A549 (cell line): ENCODE measurements at regions not wholly inside any gene's neighbourhood (a gene's known extent, or its start where the extent isn't known, plus 50 kb on each side); places are given as distances from the start of the nearest gene placed in this dataset.
A peak's percentile ranks its signal among the peaks of the same experiment; 100 is the strongest.

ENCODE experiments used
- ATAC-seq, 2 experiments: fragments of 200-7000 bp in 1 of 2; fragments of >200 bp in 1 of 2; cut with Nextera tagmentation in 1 of 2; cut with Tn5 transposase in 1 of 2; 3 replicates each; pipeline versions ENCODE4 v1.8.0 to v1.9.1; 2018 to 2020; ENCODE audit warnings: mild to moderate bottlenecking in 1 of 2, moderate library complexity in 1 of 2
- CTCF ChIA-PET: fragments of 300-600 bp; sonication (Branson Sonifier 250); formaldehyde crosslinking; extraction: SDS; loops from one replicate; lab custom pipeline; 2021; ENCODE audit warnings: antibody characterized with exemption, inconsistent platforms; lab: Yijun Ruan, JAX
- POLR2A ChIA-PET: fragments of 350-600 bp; formaldehyde crosslinking; extraction: SDS; loops from one replicate; lab custom pipeline; 2021; ENCODE audit warnings: antibody characterized with exemption, inconsistent platforms; lab: Yijun Ruan, JAX
- DNase-seq, 2 experiments: peaks; one replicate each; pipeline versions ENCODE4 v3.0.0 to v3.0.0-alpha.2; 2011 to 2016; ENCODE audit warnings: low read depth in 1 of 2, low spot score in 1 of 2
- FAIRE-seq: peaks from 2 replicates; lab custom pipeline; 2011; peaks lifted over from hg19 to GRCh38; lab: Jason Lieb, UNC
- H3K27ac ChIP-seq, 2 experiments: fragments of >200 bp; sonication (Bioruptor Twin); formaldehyde crosslinking; 3 replicates each; pipeline ENCODE4 v1.5.1; 2016 to 2017
- H3K4me1 ChIP-seq: fragments of >200 bp; sonication (Bioruptor Twin); formaldehyde crosslinking; 3 replicates; pipeline ENCODE4 v1.6.1; 2016
- H3K4me2 ChIP-seq: fragments of >200 bp; sonication (Bioruptor Twin); formaldehyde crosslinking; 3 replicates; pipeline ENCODE4 v1.6.1; 2016
- H3K4me3 ChIP-seq: fragments of >200 bp; sonication (Bioruptor Twin); formaldehyde crosslinking; 3 replicates; pipeline ENCODE4 v1.5.1; 2016
- H3K9me3 ChIP-seq: fragments of >200 bp; sonication (Bioruptor Twin); formaldehyde crosslinking; 3 replicates; pipeline ENCODE4 v1.6.1; 2016
- CBX8 ChIP-seq: fragments of 200-600 bp; sonication (generic); IDR thresholded peaks from 2 replicates; pipeline ENCODE4 v1.6.1; 2016
- CHD2 ChIP-seq: fragments of 150-350 bp; IDR thresholded peaks from 2 replicates; pipeline ENCODE4 v1.6.1; 2014; ENCODE audit warnings: low read length; ENCODE audit not compliant: partially characterized antibody
- FOXS1 ChIP-seq: fragments of 250-450 bp; sonication (Bioruptor Pico); IDR thresholded peaks from 2 replicates; pipeline ENCODE4 v1.5.0; 2020; ENCODE audit warnings: mild to moderate bottlenecking, moderate library complexity
- GATA3 ChIP-seq: IDR thresholded peaks from 2 replicates; pipeline ENCODE4 v1.6.1; 2012; ENCODE audit warnings: borderline replicate concordance
- HEYL ChIP-seq: fragments of 250-450 bp; sonication (Bioruptor Pico); IDR thresholded peaks from 2 replicates; pipeline ENCODE4 v1.8.0; 2021; ENCODE audit warnings: mild to moderate bottlenecking, moderate library complexity
- HOXB13 ChIP-seq: fragments of 250-450 bp; sonication (Bioruptor Pico); IDR thresholded peaks from 2 replicates; pipeline ENCODE4 v1.5.0; 2020; ENCODE audit warnings: low read depth, mild to moderate bottlenecking, moderate library complexity
- HOXB5 ChIP-seq: fragments of 250-450 bp; sonication (Bioruptor Pico); IDR thresholded peaks from 2 replicates; pipeline ENCODE4 v1.5.0; 2020; ENCODE audit warnings: mild to moderate bottlenecking, moderate library complexity
- KDM1A ChIP-seq: fragments of 200-600 bp; sonication (generic); IDR thresholded peaks from 2 replicates; pipeline ENCODE4 v1.6.1; 2016; ENCODE audit warnings: low read depth, mild to moderate bottlenecking
- MAFK ChIP-seq: fragments of 450-650 bp; IDR thresholded peaks from 2 replicates; pipeline ENCODE4 v1.6.1; 2014; ENCODE audit not compliant: partially characterized antibody
- MAZ ChIP-seq: fragments of 150-350 bp; IDR thresholded peaks from 2 replicates; pipeline ENCODE4 v1.6.1; 2014; ENCODE audit warnings: antibody characterized with exemption, low read depth, low read length, borderline replicate concordance
- MYC ChIP-seq: IDR thresholded peaks from 2 replicates; pipeline ENCODE4 v1.6.1; 2012; ENCODE audit warnings: mild to moderate bottlenecking, inconsistent platforms, low read length, improper control_type of control experiment, borderline replicate concordance
- NFE2L2 ChIP-seq: fragments of 150-350 bp; conservative IDR thresholded peaks from 2 replicates; pipeline ENCODE4 v1.6.1; 2014; ENCODE audit warnings: low read length
- PHF8 ChIP-seq: fragments of 200-600 bp; sonication (generic); IDR thresholded peaks from 2 replicates; pipeline ENCODE4 v1.6.1; 2016; ENCODE audit warnings: low read depth, mild to moderate bottlenecking, antibody characterized with exemption, moderate library complexity, borderline replicate concordance
- RAD21 ChIP-seq, 2 experiments: fragments of >200 bp in 1 of 2; sonication (Bioruptor Twin) in 1 of 2; formaldehyde crosslinking in 1 of 2; IDR thresholded peaks in 1 of 2; conservative IDR thresholded peaks in 1 of 2; 2 replicates in 1 of 2; 3 replicates in 1 of 2; pipeline ENCODE4 v1.6.1; 2012 to 2018; ENCODE audit warnings: inconsistent platforms in 1 of 2
- RCOR1 ChIP-seq: fragments of 150-350 bp; IDR thresholded peaks from 2 replicates; pipeline ENCODE4 v1.6.1; 2014; ENCODE audit warnings: antibody characterized with exemption, low read length, low read depth
- RFX5 ChIP-seq: fragments of 450-650 bp; IDR thresholded peaks from 2 replicates; pipeline ENCODE4 v1.7.1; 2014; ENCODE audit warnings: antibody characterized with exemption, mild to moderate bottlenecking, moderate library complexity
- SMC3 ChIP-seq: fragments of >200 bp; sonication (Bioruptor Twin); formaldehyde crosslinking; IDR thresholded peaks from 3 replicates; pipeline ENCODE4 v1.6.1; 2018; ENCODE audit warnings: inconsistent platforms
- ZFP36 ChIP-seq: fragments of 450-650 bp; IDR thresholded peaks from 2 replicates; pipeline ENCODE4 v1.6.1; 2014; ENCODE audit warnings: borderline replicate concordance; ENCODE audit not compliant: partially characterized antibody
- ZSCAN20 ChIP-seq: fragments of 250-450 bp; sonication (Bioruptor Pico); IDR thresholded peaks from 2 replicates; pipeline ENCODE4 v1.8.0; 2022; ENCODE audit warnings: mild to moderate bottlenecking, moderate library complexity
- WGBS: methylation state at CpG from one replicate; pipeline ENCODE4 v1.1.6; 2017; ENCODE audit errors: missing lambda C conversion rate; 5-methylcytosine and 5-hydroxymethylcytosine counted together
- TF ChIP-seq, protein P1 (sequence below): fragments of 250-450 bp; sonication (Bioruptor Pico); IDR thresholded peaks from 2 replicates; pipeline ENCODE4 v1.5.0; 2021; ENCODE audit warnings: mild to moderate bottlenecking, moderate library complexity, borderline replicate concordance
- TF ChIP-seq, protein P2 (sequence below): fragments of 150-350 bp; IDR thresholded peaks from 2 replicates; pipeline ENCODE4 v1.6.1; 2014; ENCODE audit warnings: low read depth, mild to moderate bottlenecking, low read length
- TF ChIP-seq, protein P3 (sequence below): fragments of >200 bp; sonication (Bioruptor Twin); formaldehyde crosslinking; IDR thresholded peaks from 3 replicates; pipeline ENCODE4 v1.5.1; 2016
- TF ChIP-seq, protein P4 (sequence below): fragments of 450-650 bp; IDR thresholded peaks from 2 replicates; pipeline ENCODE4 v1.6.1; 2014; ENCODE audit warnings: antibody characterized with exemption

DNA sequence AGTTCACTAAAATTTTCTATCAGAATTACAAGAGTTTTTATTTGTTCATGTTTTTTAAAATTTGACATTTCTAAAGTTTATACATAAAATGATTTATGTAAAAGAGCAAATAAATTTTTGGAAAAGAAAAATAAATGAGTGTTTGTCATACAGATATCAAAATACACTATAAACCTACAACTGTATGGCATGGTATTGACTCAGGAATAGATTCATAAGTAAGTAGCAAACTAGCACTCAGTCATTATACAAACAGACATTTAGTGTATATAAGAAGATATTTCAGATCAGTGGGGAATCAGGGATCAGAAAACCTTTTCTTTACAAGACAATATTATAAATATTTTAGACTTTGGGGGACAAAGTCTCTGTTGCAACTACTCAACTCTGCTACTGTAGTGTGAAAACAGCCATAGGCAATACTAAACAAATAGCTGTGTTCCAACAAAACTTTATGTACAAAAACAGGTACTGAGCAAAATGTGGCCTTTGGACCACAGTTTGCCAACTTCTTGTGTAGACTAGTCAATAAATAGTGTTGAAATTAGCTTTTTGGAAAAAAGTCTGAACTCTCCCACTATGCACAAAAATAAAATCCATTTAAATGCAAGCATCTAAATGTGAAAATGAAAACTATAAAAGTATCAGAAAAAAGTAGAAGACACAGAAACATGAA is 508.8 kb upstream of the CAMK1G start:
- ChIA-PET CTCF (interaction anchor here (0.5 to 0.6 kb wide), 2 partner anchors 491 to 906 kb away, joined by 3 read pairs; no protein-coding TSS in a partner anchor), POLR2A (no interaction called here)
- ATAC-seq (no peak), FAIRE-seq (no peak), DNase-seq (no peak)
- peaks cover 17% of the 10 kb centered on the region; the same call in 2 of the 3 replicates for H3K4me1 ChIP-seq
- H3K4me3 ChIP-seq = no peak overlapping the region
- H3K4me2 ChIP-seq = 0 out of 3 replicates have a peak overlapping the region, but pooled peaks have one; percentile 4
- H3K9me3 ChIP-seq = no peaks in the 10 kb centered on the region
- H3K27ac ChIP-seq = no peak overlapping the region
- TF ChIP-seq ZSCAN20 (CRISPR knock-in tag) (no peak), NFE2L2 (no peak), MYC (no peak), FOXS1 (CRISPR knock-in tag) (no peak), CBX8 (no peak), CHD2 (no peak), ZFP36 (no peak), MAFK (no peak), SMC3 (no peak), KDM1A (no peak), HOXB13 (CRISPR knock-in tag) (no peak), RFX5 (no peak)
- TF ChIP-seq, protein P1, sequence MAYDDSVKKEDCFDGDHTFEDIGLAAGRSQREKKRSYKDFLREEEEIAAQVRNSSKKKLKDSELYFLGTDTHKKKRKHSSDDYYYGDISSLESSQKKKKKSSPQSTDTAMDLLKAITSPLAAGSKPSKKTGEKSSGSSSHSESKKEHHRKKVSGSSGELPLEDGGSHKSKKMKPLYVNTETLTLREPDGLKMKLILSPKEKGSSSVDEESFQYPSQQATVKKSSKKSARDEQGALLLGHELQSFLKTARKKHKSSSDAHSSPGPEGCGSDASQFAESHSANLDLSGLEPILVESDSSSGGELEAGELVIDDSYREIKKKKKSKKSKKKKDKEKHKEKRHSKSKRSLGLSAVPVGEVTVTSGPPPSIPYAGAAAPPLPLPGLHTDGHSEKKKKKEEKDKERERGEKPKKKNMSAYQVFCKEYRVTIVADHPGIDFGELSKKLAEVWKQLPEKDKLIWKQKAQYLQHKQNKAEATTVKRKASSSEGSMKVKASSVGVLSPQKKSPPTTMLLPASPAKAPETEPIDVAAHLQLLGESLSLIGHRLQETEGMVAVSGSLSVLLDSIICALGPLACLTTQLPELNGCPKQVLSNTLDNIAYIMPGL (CRISPR knock-in tag) = no peak
- TF ChIP-seq, all 56 proteins: peak for 0

DNA sequence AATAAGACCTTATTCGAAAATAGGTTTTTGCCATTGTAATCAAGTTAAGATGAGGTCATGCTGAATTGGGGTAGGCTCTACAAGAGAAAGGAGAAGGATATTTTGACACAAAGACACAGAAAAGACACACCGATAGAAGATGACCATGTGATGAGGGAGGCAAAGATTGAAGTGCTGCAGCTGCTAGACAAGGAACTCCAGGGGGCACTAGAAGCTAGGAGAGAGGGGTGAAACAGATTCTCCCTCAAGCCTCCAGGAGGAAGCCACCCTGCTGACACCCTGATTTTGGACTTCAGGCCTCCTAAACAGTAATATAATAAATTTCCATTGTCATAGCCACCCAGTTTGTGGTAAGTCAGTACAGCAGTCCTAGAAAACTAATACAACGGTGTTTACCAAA is 506.8 kb upstream of the CAMK1G start:
- ATAC-seq (peak in 1 of 2 experiments; percentile 52; a peak in 2 of 6 replicates), FAIRE-seq (no peak), DNase-seq (peak in 1 of 2 experiments; percentile 47)
- Histone ChIP-seq H3K4me1 (peaks cover 32% of the 10 kb centered on the region; the same call in 2 of the 3 replicates), H3K4me3 (no peak overlapping the region), H3K4me2 (no peak overlapping the region), H3K27ac (no peak overlapping the region), H3K9me3 (no peaks in the 10 kb centered on the region)
- no peak for TF ChIP-seq KDM1A
- TF ChIP-seq HOXB5 (CRISPR knock-in tag) = no peak
- no peak for TF ChIP-seq PHF8
- TF ChIP-seq, protein P2, sequence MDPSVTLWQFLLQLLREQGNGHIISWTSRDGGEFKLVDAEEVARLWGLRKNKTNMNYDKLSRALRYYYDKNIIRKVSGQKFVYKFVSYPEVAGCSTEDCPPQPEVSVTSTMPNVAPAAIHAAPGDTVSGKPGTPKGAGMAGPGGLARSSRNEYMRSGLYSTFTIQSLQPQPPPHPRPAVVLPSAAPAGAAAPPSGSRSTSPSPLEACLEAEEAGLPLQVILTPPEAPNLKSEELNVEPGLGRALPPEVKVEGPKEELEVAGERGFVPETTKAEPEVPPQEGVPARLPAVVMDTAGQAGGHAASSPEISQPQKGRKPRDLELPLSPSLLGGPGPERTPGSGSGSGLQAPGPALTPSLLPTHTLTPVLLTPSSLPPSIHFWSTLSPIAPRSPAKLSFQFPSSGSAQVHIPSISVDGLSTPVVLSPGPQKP = no peak
- TF ChIP-seq MAZ = no peak
- no peak for TF ChIP-seq ZFP36
- 0 out of 3 replicates have a peak, but pooled peaks have one; percentile 25 for TF ChIP-seq SMC3
- no peak for TF ChIP-seq RCOR1
- TF ChIP-seq GATA3 = no peak
- no peak for TF ChIP-seq FOXS1 (CRISPR knock-in tag)
- TF ChIP-seq, protein P3, sequence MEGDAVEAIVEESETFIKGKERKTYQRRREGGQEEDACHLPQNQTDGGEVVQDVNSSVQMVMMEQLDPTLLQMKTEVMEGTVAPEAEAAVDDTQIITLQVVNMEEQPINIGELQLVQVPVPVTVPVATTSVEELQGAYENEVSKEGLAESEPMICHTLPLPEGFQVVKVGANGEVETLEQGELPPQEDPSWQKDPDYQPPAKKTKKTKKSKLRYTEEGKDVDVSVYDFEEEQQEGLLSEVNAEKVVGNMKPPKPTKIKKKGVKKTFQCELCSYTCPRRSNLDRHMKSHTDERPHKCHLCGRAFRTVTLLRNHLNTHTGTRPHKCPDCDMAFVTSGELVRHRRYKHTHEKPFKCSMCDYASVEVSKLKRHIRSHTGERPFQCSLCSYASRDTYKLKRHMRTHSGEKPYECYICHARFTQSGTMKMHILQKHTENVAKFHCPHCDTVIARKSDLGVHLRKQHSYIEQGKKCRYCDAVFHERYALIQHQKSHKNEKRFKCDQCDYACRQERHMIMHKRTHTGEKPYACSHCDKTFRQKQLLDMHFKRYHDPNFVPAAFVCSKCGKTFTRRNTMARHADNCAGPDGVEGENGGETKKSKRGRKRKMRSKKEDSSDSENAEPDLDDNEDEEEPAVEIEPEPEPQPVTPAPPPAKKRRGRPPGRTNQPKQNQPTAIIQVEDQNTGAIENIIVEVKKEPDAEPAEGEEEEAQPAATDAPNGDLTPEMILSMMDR = peak; percentile 30; the same call in 2 of the 3 replicates
- TF ChIP-seq, protein P4, sequence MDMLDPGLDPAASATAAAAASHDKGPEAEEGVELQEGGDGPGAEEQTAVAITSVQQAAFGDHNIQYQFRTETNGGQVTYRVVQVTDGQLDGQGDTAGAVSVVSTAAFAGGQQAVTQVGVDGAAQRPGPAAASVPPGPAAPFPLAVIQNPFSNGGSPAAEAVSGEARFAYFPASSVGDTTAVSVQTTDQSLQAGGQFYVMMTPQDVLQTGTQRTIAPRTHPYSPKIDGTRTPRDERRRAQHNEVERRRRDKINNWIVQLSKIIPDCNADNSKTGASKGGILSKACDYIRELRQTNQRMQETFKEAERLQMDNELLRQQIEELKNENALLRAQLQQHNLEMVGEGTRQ = no peak
- peak; percentile 29 to 49; a peak in 3 of 5 replicates for TF ChIP-seq RAD21 (conservative IDR thresholded peaks at IDR 0.05 in 1 of 2, IDR thresholded peaks at IDR 0.05 in 1 of 2)
- no peak for TF ChIP-seq HEYL
- 38% methylated on average over 3 of the region's 3 CpGs for WGBS
- ChIA-PET POLR2A (no interaction called here), CTCF (interaction anchor here (0.6 kb wide), 1 partner anchor 662 kb away, joined by 3 read pairs; no protein-coding TSS in a partner anchor)
